K562 (cell line): ENCODE measurements at regions not wholly inside any gene's neighbourhood (a gene's known extent, or its start where the extent isn't known, plus 50 kb on each side); places are given as distances from the start of the nearest gene placed in this dataset.

Source experiments
- REST ChIP-seq, 2 experiments: fragments of 450-650 bp; formaldehyde crosslinking in 1 of 2; IDR thresholded peaks; 2 replicates each; pipeline versions ENCODE4 v1.4.0 to v1.6.1; 2014 to 2020; ENCODE audit warnings: mild to moderate bottlenecking in 2 of 2, borderline replicate concordance in 1 of 2, low read depth in 1 of 2

DNA sequence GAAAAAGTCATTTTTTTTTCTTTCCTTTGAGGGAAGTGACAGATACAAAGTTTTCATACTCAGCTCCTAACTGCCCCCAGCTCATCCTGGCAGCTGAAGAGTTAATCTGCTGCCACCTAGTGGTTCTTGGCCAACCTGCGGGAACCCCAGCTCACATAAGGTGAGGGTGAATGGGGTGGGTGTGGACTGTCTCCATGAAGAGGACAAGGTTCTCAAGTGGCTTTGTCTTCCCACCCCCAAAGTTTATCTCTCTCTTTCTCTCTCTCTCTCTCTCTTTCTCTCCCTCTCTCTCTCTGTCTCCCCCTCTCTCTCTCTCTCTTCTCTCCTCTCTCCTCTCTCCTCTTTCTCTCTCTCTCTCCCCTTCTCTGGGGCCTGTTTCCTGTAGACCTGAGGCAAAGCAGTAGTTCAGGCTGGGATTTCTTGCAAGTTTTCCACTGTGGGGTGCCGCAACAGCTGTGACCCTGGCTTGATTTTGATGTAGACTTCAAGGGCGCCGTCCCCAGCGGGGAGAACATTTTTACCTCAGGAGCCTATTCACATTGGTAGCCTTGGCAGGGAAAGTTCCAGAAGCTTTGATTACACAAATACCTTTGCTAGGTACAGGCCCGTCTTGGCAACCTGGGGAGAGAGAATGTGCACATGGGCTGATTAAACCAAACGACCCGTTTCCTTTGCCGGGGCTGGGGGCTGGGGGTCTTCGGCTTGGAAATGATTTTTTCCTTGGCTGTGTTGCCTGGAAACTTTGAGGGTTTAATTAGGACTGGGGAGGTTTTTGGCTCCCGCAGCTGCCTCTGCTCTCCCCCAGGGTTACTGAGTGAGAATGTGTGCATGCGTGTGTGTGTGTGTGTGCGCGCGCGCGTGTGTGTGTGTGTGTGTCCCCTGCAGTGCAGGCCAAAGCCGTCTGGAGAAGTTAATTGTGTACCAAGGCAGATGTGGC is 135.9 kb downstream of the TM2D1 start (continued):
- TF ChIP-seq REST (IDR thresholded peaks at IDR 0.05; ENCODE audit: borderline replicate concordance) (peak; percentile 72), REST (CRISPR knock-in tag; IDR thresholded peaks at IDR 0.05; ENCODE audit: low read depth) (no peak)
